Endothelial cell of umbilical vein (primary cell): ENCODE measurements at regions not wholly inside any gene's neighbourhood (a gene's known extent, or its start where the extent isn't known, plus 50 kb on each side); places are given as distances from the start of the nearest gene placed in this dataset.

Experiments
- BruUV-seq: library from RNA; stranded (reverse); fragments of 400-500 nt; replicated peaks from 2 replicates; lab custom pipeline; 2021; lab: Mats Ljungman, UMichigan
- CTCF ChIA-PET: fragments of 300-600, 350-600 bp; sonication (Branson Sonifier 250); formaldehyde crosslinking; loops from one replicate; lab custom pipeline; 2021; ENCODE audit warnings: antibody characterized with exemption, inconsistent platforms; lab: Charles Lee
- POLR2A ChIA-PET: fragments of 300-600, 350-600 bp; sonication (Branson Sonifier 250); formaldehyde crosslinking; loops from one replicate; lab custom pipeline; 2021; ENCODE audit warnings: antibody characterized with exemption, inconsistent platforms; lab: Charles Lee
- DNase-seq: peaks from one replicate; pipeline ENCODE4 v3.0.0-alpha.2; 2011; ENCODE audit warnings: low read depth, low spot score
- FAIRE-seq: peaks from 2 replicates; lab custom pipeline; 2011; peaks lifted over from hg19 to GRCh38; lab: Jason Lieb, UNC
- H2AFZ ChIP-seq: 2 replicates; pipeline ENCODE4 v1.6.0; 2012; ENCODE audit warnings: low read depth, low read length, control low read depth, inconsistent platforms
- H3K27ac ChIP-seq: 2 replicates; pipeline ENCODE4 v1.5.1; 2011; ENCODE audit warnings: low read depth, mild to moderate bottlenecking, control low read depth, low read length, moderate library complexity; ENCODE audit not compliant: insufficient read depth
- H3K27me3 ChIP-seq, 2 experiments: 2 replicates each; pipeline versions ENCODE4 v1.6.0 to v1.6.1; 2011; ENCODE audit warnings: low read length in 2 of 2, mixed read lengths in 1 of 2; ENCODE audit not compliant: control insufficient read depth in 2 of 2, insufficient read depth in 2 of 2
- H3K36me3 ChIP-seq, 2 experiments: 2 replicates in 1 of 2; 3 replicates in 1 of 2; pipeline ENCODE4 v1.5.1; 2011; ENCODE audit warnings: low read length in 2 of 2, mild to moderate bottlenecking in 1 of 2, moderate library complexity in 1 of 2; ENCODE audit not compliant: control insufficient read depth in 2 of 2, insufficient read depth in 2 of 2; ENCODE audit errors: extremely low read depth in 1 of 2
- H3K4me1 ChIP-seq: 3 replicates; pipeline ENCODE4 v1.5.1; 2011; ENCODE audit warnings: mild to moderate bottlenecking, low read length; ENCODE audit not compliant: control insufficient read depth, insufficient read depth; ENCODE audit errors: extremely low read depth
- H3K4me2 ChIP-seq: 2 replicates; pipeline ENCODE4 v1.6.1; 2011; ENCODE audit warnings: low read length, control low read depth, mixed read lengths; ENCODE audit not compliant: insufficient read depth
- H3K4me3 ChIP-seq, 3 experiments: fragments of 200-600 bp in 1 of 3; sonication (generic), shearing (Covaris generic) in 1 of 3; replicated peaks in 1 of 3; 2 replicates each; pipeline ENCODE4 v1.5.1; 2011 to 2016; ENCODE audit warnings: control low read depth in 3 of 3, low read length in 3 of 3, mild to moderate bottlenecking in 2 of 3, inconsistent platforms in 1 of 3, low read depth in 1 of 3, moderate library complexity in 1 of 3; ENCODE audit not compliant: insufficient read depth in 1 of 3
- H3K79me2 ChIP-seq: 2 replicates; pipeline ENCODE4 v1.6.0; 2012; ENCODE audit warnings: low read length, inconsistent platforms; ENCODE audit not compliant: control insufficient read depth, insufficient read depth
- H3K9ac ChIP-seq: replicated peaks from 2 replicates; pipeline ENCODE3; 2011; ENCODE audit warnings: low read length, control low read depth; ENCODE audit not compliant: insufficient read depth; ENCODE audit errors: extremely low read depth
- H3K9me1 ChIP-seq: replicated peaks from 3 replicates; pipeline ENCODE4 v1.6.0; 2011; ENCODE audit warnings: mild to moderate bottlenecking, low read length; ENCODE audit not compliant: control insufficient read depth, insufficient read depth; ENCODE audit errors: extremely low read depth
- H3K9me3 ChIP-seq: replicated peaks from 2 replicates; pipeline ENCODE4 v1.5.1; 2012; ENCODE audit warnings: low read length, inconsistent platforms; ENCODE audit not compliant: control insufficient read depth, insufficient read depth
- H4K20me1 ChIP-seq: replicated peaks from 2 replicates; pipeline ENCODE3; 2011; ENCODE audit warnings: mild to moderate bottlenecking, low read length; ENCODE audit not compliant: control insufficient read depth, insufficient read depth; ENCODE audit errors: extremely low read depth
- CTCF ChIP-seq, 2 donors: IDR thresholded peaks; 1 replicate in 1 of 2; 2 replicates in 1 of 2; pipeline ENCODE4 v1.5.1; 2011; ENCODE audit warnings: low read length in 2 of 2, mild to moderate bottlenecking in 2 of 2, moderate library complexity in 2 of 2, control low read depth in 1 of 2, inconsistent platforms in 1 of 2, low read depth in 1 of 2; ENCODE audit not compliant: insufficient read depth in 1 of 2; ENCODE audit errors: extremely low read depth in 1 of 2
- EZH2 ChIP-seq: IDR thresholded peaks from 2 replicates; pipeline ENCODE4 v1.6.1; 2012; ENCODE audit warnings: borderline replicate concordance, low read depth, mild to moderate bottlenecking, moderate library complexity, low read length, inconsistent platforms; ENCODE audit not compliant: severe bottlenecking
- FOS ChIP-seq: IDR thresholded peaks from 2 replicates; pipeline ENCODE4 v1.6.1; 2011; ENCODE audit warnings: mild to moderate bottlenecking, low read length, moderate library complexity, borderline replicate concordance; ENCODE audit not compliant: insufficient read depth
- GATA2 ChIP-seq: IDR thresholded peaks from 2 replicates; pipeline ENCODE4 v1.7.0; 2011; ENCODE audit warnings: low read depth, mild to moderate bottlenecking, moderate library complexity, mixed read lengths, low read length; ENCODE audit not compliant: insufficient read length, insufficient read depth
- JUN ChIP-seq: IDR thresholded peaks from 2 replicates; pipeline ENCODE4 v1.6.1; 2011; ENCODE audit warnings: borderline replicate concordance, low read depth; ENCODE audit not compliant: insufficient read length, insufficient read depth
- MAX ChIP-seq: IDR thresholded peaks from 2 replicates; pipeline ENCODE4 v1.6.1; 2011; ENCODE audit not compliant: insufficient read depth, insufficient read length
- MYC ChIP-seq: IDR thresholded peaks from one replicate; pipeline ENCODE4 v1.6.1; 2011; ENCODE audit warnings: mild to moderate bottlenecking, low read depth, low read length
- POLR2A ChIP-seq: IDR thresholded peaks from 2 replicates; pipeline ENCODE4 v1.6.1; 2012; ENCODE audit warnings: low read depth, mild to moderate bottlenecking, control low read depth, low read length
- POLR2AphosphoS5 ChIP-seq: IDR thresholded peaks from 2 replicates; pipeline ENCODE4 v1.6.1; 2012; ENCODE audit warnings: low read depth, mild to moderate bottlenecking, control low read depth, low read length, moderate library complexity; ENCODE audit not compliant: insufficient read depth
- dilution Hi-C: fragments of 300-500 bp; cut with MboI; formaldehyde crosslinking; loops from one replicate; pipeline ENCODE4 v1.15.0; 2019; ENCODE audit warnings: low sequenced_read_pairs; ENCODE audit not compliant: extremely low pct_ligation_motif_present
- intact Hi-C: fragments of 100-400 bp; cut with micrococcal nuclease; formaldehyde crosslinking; loops from one replicate; pipeline ENCODE4 v1.10.0; 2022

- Histone ChIP-seq H3K4me3 (no peak overlapping the region), H3K36me3 (no peaks in the 10 kb centered on the region), H3K27ac (no peak overlapping the region), H3K9me3 (no peaks in the 10 kb centered on the region), H3K27me3 (no peaks in the 10 kb centered on the region), H3K9ac (no peak overlapping the region), H3K79me2 (no peaks in the 10 kb centered on the region), H3K4me2 (no peak overlapping the region), H3K9me1 (no peaks in the 10 kb centered on the region), H2AFZ (no peak overlapping the region), H4K20me1 (no peaks in the 10 kb centered on the region), H3K4me1 (no peaks in the 10 kb centered on the region)
- intact Hi-C loops (no loop called here), dilution Hi-C loops (no loop called here)
- DNase-seq (no peak), FAIRE-seq (no peak)
- TF ChIP-seq POLR2A (no peak), CTCF (IDR thresholded peaks at IDR 0.05; ENCODE audit: extremely low read depth in 1 of 2, insufficient read depth in 1 of 2, low read depth in 1 of 2, low read length in 2 of 2) (no peak), GATA2 (no peak), MYC (no peak), MAX (no peak), POLR2AphosphoS5 (no peak), JUN (no peak), EZH2 (no peak), FOS (no peak)
- BruUV-seq: no TSS peak
- CTCF ChIA-PET: no interaction called here
- POLR2A ChIA-PET: no interaction called here
Observed at GRCh38 chr13:90362707-90363106, 984.8 kb upstream of the MIR17HG start.
